ENCODE measurements at regions not wholly inside any gene's neighbourhood (a gene's known extent, or its start where the extent isn't known, plus 50 kb on each side); places are given as distances from the start of the nearest gene placed in this dataset.

GRCh38 chr12:54126696-54127537 is 61.9 kb downstream of the SMUG1 start:
- Histone ChIP-seq H3K36me3 (no peaks in the 10 kb centered on the region), H3K27me3 (peaks cover 0 to 5% of the 10 kb centered on the region in 2 donors), H3K27ac (peak overlapping the region; percentile 55 to 76), H3K9me3 (no peaks in the 10 kb centered on the region), H3K4me3 (peak overlapping the region; percentile 46 to 63), H3K4me1 (peaks cover 0 to 18% of the 10 kb centered on the region in 2 donors)
- DNase-seq (ENCODE audit: low spot score), result peak; percentile 76
- TF ChIP-seq CTCF (IDR thresholded peaks at IDR 0.05), result no peak

GRCh38 chr12:54127538-54128259 is 61.1 kb downstream of the SMUG1 start:
- DNase-seq (ENCODE audit: low spot score), result no peak
- no peak for TF ChIP-seq CTCF (IDR thresholded peaks at IDR 0.05)
- H3K4me1 ChIP-seq, result peaks cover 0 to 18% of the 10 kb centered on the region in 2 donors
- no peaks in the 10 kb centered on the region for H3K36me3 ChIP-seq
- peak overlapping the region; percentile 46 to 63 for H3K4me3 ChIP-seq
- peaks cover 0 to 5% of the 10 kb centered on the region in 2 donors for H3K27me3 ChIP-seq
- peak overlapping the region; percentile 55 to 76 for H3K27ac ChIP-seq
- no peaks in the 10 kb centered on the region for H3K9me3 ChIP-seq

GRCh38 chr12:54128416-54128815 is 60.4 kb downstream of the SMUG1 start:
- Histone ChIP-seq H3K9me3 (no peaks in the 10 kb centered on the region), H3K4me3 (no peak overlapping the region), H3K4me1 (peaks cover 0 to 18% of the 10 kb centered on the region in 2 donors), H3K27me3 (peaks cover 0 to 5% of the 10 kb centered on the region in 2 donors), H3K27ac (no peak overlapping the region), H3K36me3 (no peaks in the 10 kb centered on the region)
- DNase-seq (ENCODE audit: low spot score), result no peak
- TF ChIP-seq CTCF (IDR thresholded peaks at IDR 0.05), result no peak

GRCh38 chr12:54129028-54129903 is 59.5 kb downstream of the SMUG1 start:
- Histone ChIP-seq H3K36me3 (no peaks in the 10 kb centered on the region), H3K27me3 (peaks cover 0 to 5% of the 10 kb centered on the region in 2 donors), H3K4me1 (peaks cover 0 to 18% of the 10 kb centered on the region in 2 donors), H3K9me3 (no peaks in the 10 kb centered on the region), H3K4me3 (no peak overlapping the region), H3K27ac (no peak overlapping the region)
- no peak for DNase-seq (ENCODE audit: low spot score)
- TF ChIP-seq CTCF (IDR thresholded peaks at IDR 0.05), result no peak
